Lung (tissue), 11 donors: ENCODE measurements at regions not wholly inside any gene's neighbourhood (a gene's known extent, or its start where the extent isn't known, plus 50 kb on each side); places are given as distances from the start of the nearest gene placed in this dataset.
"Not testable (repeated sequence)": the region's sequence is repeated elsewhere in the genome, so short reads cannot be mapped to it uniquely, and the experiment has no call there.

Experiments used
- ATAC-seq: fragments of 200-7000 bp; cut with Tn5 transposase; one replicate; pipeline ENCODE4 v1.9.1; 2020; ENCODE audit warnings: moderate number of reproducible peaks; ENCODE audit not compliant: insufficient read depth, low FRiP score
- DNase-seq, 3 donors: peaks; one replicate each; pipeline ENCODE4 v3.0.0-alpha.2; 2013 to 2017
- H3K27ac ChIP-seq, 2 donors: one replicate each; pipeline ENCODE4 v1.5.1; 2013; ENCODE audit warnings: mild to moderate bottlenecking in 2 of 2, moderate library complexity in 2 of 2, control low read depth in 1 of 2, inconsistent platforms in 1 of 2, low read depth in 1 of 2, low read length in 1 of 2
- H3K27me3 ChIP-seq, 3 donors: one replicate each; pipeline ENCODE4 v1.5.1; 2013; ENCODE audit warnings: low read length in 2 of 3; ENCODE audit not compliant: control insufficient read depth in 3 of 3, insufficient read depth in 3 of 3
- H3K36me3 ChIP-seq, 4 donors: one replicate each; pipeline ENCODE4 v1.5.1; 2013; ENCODE audit warnings: low read length in 4 of 4, mild to moderate bottlenecking in 1 of 4, moderate library complexity in 1 of 4; ENCODE audit not compliant: control insufficient read depth in 4 of 4, insufficient read depth in 4 of 4
- H3K4me1 ChIP-seq, 5 donors: one replicate each; pipeline ENCODE4 v1.5.1; 2013; ENCODE audit warnings: low read length in 5 of 5, mild to moderate bottlenecking in 2 of 5, moderate library complexity in 1 of 5; ENCODE audit not compliant: control insufficient read depth in 5 of 5, insufficient read depth in 5 of 5
- H3K4me3 ChIP-seq: one replicate; pipeline ENCODE4 v1.5.1; 2013; ENCODE audit warnings: mild to moderate bottlenecking, control low read depth, moderate library complexity
- H3K9ac ChIP-seq, 2 donors: one replicate each; pipeline ENCODE4 v1.5.1; 2013; ENCODE audit warnings: low read length in 2 of 2, control low read depth in 1 of 2; ENCODE audit not compliant: insufficient read depth in 1 of 2
- H3K9me3 ChIP-seq, 4 donors: one replicate each; pipeline ENCODE4 v1.5.1; 2013; ENCODE audit warnings: low read length in 3 of 4, mild to moderate bottlenecking in 1 of 4, moderate library complexity in 1 of 4; ENCODE audit not compliant: control insufficient read depth in 4 of 4, insufficient read depth in 3 of 4
- CTCF ChIP-seq: IDR thresholded peaks from 2 replicates; pipeline ENCODE4 v1.5.1; 2012; ENCODE audit warnings: mild to moderate bottlenecking; ENCODE audit errors: control extremely low read depth, extremely low read depth
- WGBS, 2 donors: extraction: QIAGEN DNeasy Blood & Tissue Kit; methylation state at CpG; one replicate each; pipeline ENCODE4 v1.1.7; 2013; 5-methylcytosine and 5-hydroxymethylcytosine counted together
- donor health status: control.
- donor health status: control.
- donor health status: Bipolar disorder and iron deficiency.
- donor health status: healthy.
- donor health status: DM: yes; HTN: yes; CAD: no.

- not testable (repeated sequence) for DNase-seq, H3K36me3 ChIP-seq
- WGBS, 2 donors = 87 to 100% methylated on average over 2 of the region's 2 CpGs
Measured at GRCh38 chrX:107296184-107296583, 89.8 kb downstream of the DNAAF6 start.

GRCh38 chrX:107298276-107298675 lies 91.9 kb downstream of the DNAAF6 start:
- WGBS, 2 donors = 64 to 77% methylated on average over 2 of the region's 2 CpGs
- peaks cover 9 to 22% (median 13%) of the 10 kb centered on the region in 3 donors for H3K27me3 ChIP-seq

More at GRCh38 chrX:107296184-107296583, 89.8 kb downstream of the DNAAF6 start:
- not testable (repeated sequence) for H3K4me3 ChIP-seq, H3K27ac ChIP-seq, ATAC-seq, H3K4me1 ChIP-seq, H3K9ac ChIP-seq, H3K9me3 ChIP-seq
- H3K27me3 ChIP-seq = peaks cover 5 to 17% (median 9%) of the 10 kb centered on the region in 3 donors

GRCh38 chrX:107301253-107301652 lies 94.8 kb downstream of the DNAAF6 start:
- H3K9me3 ChIP-seq = peaks cover 0 to 2% (median 0%) of the 10 kb centered on the region in 4 donors
- no peak overlapping the region for H3K27ac ChIP-seq
- no peak for DNase-seq
- H3K4me1 ChIP-seq = no peaks in the 10 kb centered on the region
- no peaks in the 10 kb centered on the region for H3K36me3 ChIP-seq
- no peak overlapping the region for H3K9ac ChIP-seq
- TF ChIP-seq CTCF = no peak
- WGBS, 2 donors = 75 to 79% methylated on average over 3 of the region's 3 CpGs
- peaks cover 3 to 22% (median 9%) of the 10 kb centered on the region in 3 donors for H3K27me3 ChIP-seq
- ATAC-seq = no peak
- no peak overlapping the region for H3K4me3 ChIP-seq

More at GRCh38 chrX:107298276-107298675, 91.9 kb downstream of the DNAAF6 start:
- no peak for TF ChIP-seq CTCF
- Histone ChIP-seq H3K36me3 (no peaks in the 10 kb centered on the region), H3K27ac (no peak overlapping the region), H3K4me3 (no peak overlapping the region), H3K9me3 (no peaks in the 10 kb centered on the region), H3K9ac (no peak overlapping the region), H3K4me1 (no peaks in the 10 kb centered on the region)
- DNase-seq (no peak), ATAC-seq (no peak)

- Histone ChIP-seq H3K27ac (no peak overlapping the region), H3K4me3 (no peak overlapping the region), H3K4me1 (no peaks in the 10 kb centered on the region), H3K27me3 (peaks cover 3 to 19% (median 6%) of the 10 kb centered on the region in 3 donors), H3K36me3 (no peaks in the 10 kb centered on the region), H3K9ac (no peak overlapping the region), H3K9me3 (peaks cover 0 to 2% (median 0%) of the 10 kb centered on the region in 4 donors)
- no peak for TF ChIP-seq CTCF
- DNase-seq = no peak
- 27 to 52% methylated on average over 2 of the region's 2 CpGs for WGBS, 2 donors
- ATAC-seq = no peak
Measured at GRCh38 chrX:107304141-107304540, 97.7 kb downstream of the DNAAF6 start.
